ENCODE measurements at regions not wholly inside any gene's neighbourhood (a gene's known extent, or its start where the extent isn't known, plus 50 kb on each side); places are given as distances from the start of the nearest gene placed in this dataset.

GRCh38 chr2:42879121-42879705 is 86.8 kb upstream of the HAAO start:
- TF ChIP-seq CTCF (conservative IDR thresholded peaks at IDR 0.05; ENCODE audit: low read depth, low read length), result no peak
- no peak for TF ChIP-seq EZH2 (IDR thresholded peaks at IDR 0.05; ENCODE audit: borderline replicate concordance, low read depth, low read length, poor library complexity, severe bottlenecking)
